ENCODE measurements at regions not wholly inside any gene's neighbourhood (a gene's known extent, or its start where the extent isn't known, plus 50 kb on each side); places are given as distances from the start of the nearest gene placed in this dataset.

GRCh38 chr2:128796321-128796720, 477.7 kb upstream of the HS6ST1 start:
- TF ChIP-seq, protein P1, sequence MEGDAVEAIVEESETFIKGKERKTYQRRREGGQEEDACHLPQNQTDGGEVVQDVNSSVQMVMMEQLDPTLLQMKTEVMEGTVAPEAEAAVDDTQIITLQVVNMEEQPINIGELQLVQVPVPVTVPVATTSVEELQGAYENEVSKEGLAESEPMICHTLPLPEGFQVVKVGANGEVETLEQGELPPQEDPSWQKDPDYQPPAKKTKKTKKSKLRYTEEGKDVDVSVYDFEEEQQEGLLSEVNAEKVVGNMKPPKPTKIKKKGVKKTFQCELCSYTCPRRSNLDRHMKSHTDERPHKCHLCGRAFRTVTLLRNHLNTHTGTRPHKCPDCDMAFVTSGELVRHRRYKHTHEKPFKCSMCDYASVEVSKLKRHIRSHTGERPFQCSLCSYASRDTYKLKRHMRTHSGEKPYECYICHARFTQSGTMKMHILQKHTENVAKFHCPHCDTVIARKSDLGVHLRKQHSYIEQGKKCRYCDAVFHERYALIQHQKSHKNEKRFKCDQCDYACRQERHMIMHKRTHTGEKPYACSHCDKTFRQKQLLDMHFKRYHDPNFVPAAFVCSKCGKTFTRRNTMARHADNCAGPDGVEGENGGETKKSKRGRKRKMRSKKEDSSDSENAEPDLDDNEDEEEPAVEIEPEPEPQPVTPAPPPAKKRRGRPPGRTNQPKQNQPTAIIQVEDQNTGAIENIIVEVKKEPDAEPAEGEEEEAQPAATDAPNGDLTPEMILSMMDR (IDR thresholded peaks at IDR 0.05; ENCODE audit: poor library complexity, severe bottlenecking) = no peak
- no peaks in the 10 kb centered on the region for H3K4me1 ChIP-seq (ENCODE audit: insufficient read depth, poor library complexity, severe bottlenecking)
- no peaks in the 10 kb centered on the region for H3K27me3 ChIP-seq (ENCODE audit: insufficient read depth, poor library complexity, severe bottlenecking)
- ATAC-seq (ENCODE audit: low read depth) (no peak), DNase-seq (ENCODE audit: low spot score) (no peak)
- H3K4me3 ChIP-seq (ENCODE audit: severe bottlenecking) = no peak overlapping the region
- no peaks in the 10 kb centered on the region for H3K36me3 ChIP-seq (ENCODE audit: low read depth)
- no peaks in the 10 kb centered on the region for H3K9me3 ChIP-seq (ENCODE audit: severe bottlenecking)
- no peak overlapping the region for H3K27ac ChIP-seq (ENCODE audit: poor library complexity, severe bottlenecking)

- Histone ChIP-seq H3K4me3 (ENCODE audit: severe bottlenecking) (no peak overlapping the region), H3K9me3 (ENCODE audit: severe bottlenecking) (no peaks in the 10 kb centered on the region), H3K36me3 (ENCODE audit: low read depth) (no peaks in the 10 kb centered on the region), H3K27ac (ENCODE audit: poor library complexity, severe bottlenecking) (no peak overlapping the region), H3K27me3 (ENCODE audit: insufficient read depth, poor library complexity, severe bottlenecking) (no peaks in the 10 kb centered on the region), H3K4me1 (ENCODE audit: insufficient read depth, poor library complexity, severe bottlenecking) (no peaks in the 10 kb centered on the region)
- TF ChIP-seq, protein P1 (IDR thresholded peaks at IDR 0.05; ENCODE audit: poor library complexity, severe bottlenecking) = no peak
- no peak for DNase-seq (ENCODE audit: low spot score)
- ATAC-seq (ENCODE audit: low read depth) = no peak
These were observed 478.4 kb upstream of the HS6ST1 start for GRCh38 chr2:128797092-128797491.

DNA sequence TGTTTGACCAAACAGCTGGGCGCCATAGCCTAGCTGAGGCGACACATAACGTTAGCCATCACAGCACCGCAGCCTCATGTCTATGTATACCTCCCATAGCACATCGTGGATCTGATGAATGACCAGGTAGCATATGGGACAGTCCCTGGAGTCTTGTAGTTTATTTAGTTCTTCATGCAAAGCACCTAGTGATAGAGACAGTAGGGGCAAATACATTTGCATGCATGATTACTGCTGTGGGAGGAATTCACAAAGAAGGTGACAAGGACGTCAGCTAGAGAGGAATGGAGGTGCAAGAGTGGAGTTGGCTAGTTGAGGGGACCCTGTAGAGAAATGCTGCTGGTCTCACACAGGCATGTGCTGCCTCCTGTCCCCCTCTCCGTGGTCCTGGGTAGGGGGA, 478.9 kb upstream of the HS6ST1 start:
- Histone ChIP-seq H3K4me1 (ENCODE audit: insufficient read depth, poor library complexity, severe bottlenecking) (no peaks in the 10 kb centered on the region), H3K27me3 (ENCODE audit: insufficient read depth, poor library complexity, severe bottlenecking) (no peaks in the 10 kb centered on the region), H3K27ac (ENCODE audit: poor library complexity, severe bottlenecking) (no peak overlapping the region), H3K4me3 (ENCODE audit: severe bottlenecking) (no peak overlapping the region), H3K36me3 (ENCODE audit: low read depth) (no peaks in the 10 kb centered on the region), H3K9me3 (ENCODE audit: severe bottlenecking) (no peaks in the 10 kb centered on the region)
- ATAC-seq (ENCODE audit: low read depth) (no peak), DNase-seq (ENCODE audit: low spot score) (no peak)
- TF ChIP-seq, protein P1 (IDR thresholded peaks at IDR 0.05; ENCODE audit: poor library complexity, severe bottlenecking) = no peak

GRCh38 chr2:128797937-128798336, 479.3 kb upstream of the HS6ST1 start:
- H3K27me3 ChIP-seq (ENCODE audit: insufficient read depth, poor library complexity, severe bottlenecking) = no peaks in the 10 kb centered on the region
- no peaks in the 10 kb centered on the region for H3K4me1 ChIP-seq (ENCODE audit: insufficient read depth, poor library complexity, severe bottlenecking)
- DNase-seq (ENCODE audit: low spot score) (no peak), ATAC-seq (ENCODE audit: low read depth) (no peak)
- H3K36me3 ChIP-seq (ENCODE audit: low read depth) = no peaks in the 10 kb centered on the region
- TF ChIP-seq, protein P1 (IDR thresholded peaks at IDR 0.05; ENCODE audit: poor library complexity, severe bottlenecking) = no peak
- no peak overlapping the region for H3K4me3 ChIP-seq (ENCODE audit: severe bottlenecking)
- no peak overlapping the region for H3K27ac ChIP-seq (ENCODE audit: poor library complexity, severe bottlenecking)
- H3K9me3 ChIP-seq (ENCODE audit: severe bottlenecking) = no peaks in the 10 kb centered on the region

DNA sequence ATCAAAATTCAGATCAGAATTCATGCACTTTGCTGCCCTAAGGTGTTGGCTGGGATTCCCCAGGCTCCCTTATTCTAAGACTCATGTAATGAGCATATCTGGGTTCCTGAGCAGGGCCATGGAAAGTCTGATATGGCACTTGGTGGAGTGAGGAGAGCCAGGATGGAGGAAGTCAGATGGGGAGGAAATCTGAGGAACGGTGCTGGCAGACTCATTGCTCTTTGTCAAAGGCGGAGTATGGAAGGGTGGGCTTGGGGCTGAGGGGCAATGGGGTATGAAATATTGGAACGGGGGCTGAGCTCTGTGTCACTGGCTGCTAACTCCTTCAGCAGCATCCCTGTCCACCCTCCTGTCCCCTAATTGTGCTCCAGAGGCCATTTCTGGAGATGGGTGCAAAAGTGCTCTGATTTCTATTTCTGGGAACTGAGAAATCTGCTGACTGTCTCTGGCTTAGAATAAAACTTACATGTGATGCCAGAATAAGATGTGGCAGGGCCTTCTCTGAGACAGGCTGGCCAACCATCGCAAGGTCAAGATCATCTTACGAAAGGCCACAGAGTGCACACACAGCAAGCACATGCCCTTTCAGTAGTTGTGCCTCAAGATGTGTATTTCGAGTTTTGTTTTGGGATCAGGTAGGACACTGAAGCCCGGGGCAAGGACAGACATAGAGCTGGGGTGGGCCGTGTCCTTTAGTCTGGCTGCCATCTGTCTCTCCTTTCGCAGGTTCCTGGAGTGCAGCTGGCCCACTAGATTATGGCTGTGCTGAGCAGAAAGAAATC, 480.0 kb upstream of the HS6ST1 start:
- no peak for ATAC-seq (ENCODE audit: low read depth)

More for the DNA sequence above, 480.0 kb upstream of the HS6ST1 start:
- Histone ChIP-seq H3K9me3 (ENCODE audit: severe bottlenecking) (no peaks in the 10 kb centered on the region), H3K4me1 (ENCODE audit: insufficient read depth, poor library complexity, severe bottlenecking) (no peaks in the 10 kb centered on the region), H3K36me3 (ENCODE audit: low read depth) (no peaks in the 10 kb centered on the region), H3K4me3 (ENCODE audit: severe bottlenecking) (no peak overlapping the region), H3K27me3 (ENCODE audit: insufficient read depth, poor library complexity, severe bottlenecking) (no peaks in the 10 kb centered on the region), H3K27ac (ENCODE audit: poor library complexity, severe bottlenecking) (no peak overlapping the region)
- TF ChIP-seq, protein P1 (IDR thresholded peaks at IDR 0.05; ENCODE audit: poor library complexity, severe bottlenecking) = no peak
- no peak for DNase-seq (ENCODE audit: low spot score)
